GM23248 (cell line): ENCODE measurements at regions not wholly inside any gene's neighbourhood (a gene's known extent, or its start where the extent isn't known, plus 50 kb on each side); places are given as distances from the start of the nearest gene placed in this dataset.
A peak's percentile ranks its signal among the peaks of the same experiment; 100 is the strongest.

Source experiments
- DNase-seq: peaks from one replicate; pipeline ENCODE4 v3.0.0-alpha.2; 2015
- H2AFZ ChIP-seq: fragments of 200-600 bp; sonication (generic); 2 replicates; pipeline ENCODE4 v1.6.1; 2016; ENCODE audit warnings: antibody characterized with exemption
- H3F3A ChIP-seq: fragments of 200-600 bp; sonication (generic); 2 replicates; pipeline ENCODE4 v1.6.1; 2016; ENCODE audit warnings: mild to moderate bottlenecking, antibody characterized with exemption, mixed run types; ENCODE audit not compliant: insufficient read depth
- H3K27ac ChIP-seq: fragments of 200-600 bp; sonication (generic); 2 replicates; pipeline ENCODE4 v1.5.1; 2016; ENCODE audit warnings: mild to moderate bottlenecking
- H3K27me3 ChIP-seq: fragments of 200-600 bp; sonication (generic); replicated peaks from 2 replicates; pipeline ENCODE4 v1.6.1; 2016; ENCODE audit warnings: mild to moderate bottlenecking; ENCODE audit not compliant: insufficient read depth
- H3K36me3 ChIP-seq: fragments of 200-600 bp; sonication (generic); 2 replicates; pipeline ENCODE4 v1.6.1; 2016; ENCODE audit warnings: low read depth, mild to moderate bottlenecking
- H3K4me1 ChIP-seq: fragments of 200-600 bp; sonication (generic); 2 replicates; pipeline ENCODE4 v1.6.1; 2016; ENCODE audit warnings: mild to moderate bottlenecking; ENCODE audit not compliant: insufficient read depth
- H3K4me2 ChIP-seq: fragments of 200-600 bp; sonication (generic); one replicate; pipeline ENCODE4 v1.6.1; 2016; ENCODE audit warnings: mild to moderate bottlenecking; ENCODE audit not compliant: unreplicated experiment
- H3K4me3 ChIP-seq: fragments of 200-600 bp; sonication (generic); 2 replicates; pipeline ENCODE4 v1.5.1; 2016; ENCODE audit warnings: mild to moderate bottlenecking
- H3K79me2 ChIP-seq: fragments of 200-600 bp; sonication (generic); 2 replicates; pipeline ENCODE4 v1.6.1; 2016; ENCODE audit warnings: mild to moderate bottlenecking; ENCODE audit not compliant: insufficient read depth
- H3K9ac ChIP-seq: fragments of 200-600 bp; sonication (generic); 2 replicates; pipeline ENCODE4 v1.6.1; 2016; ENCODE audit warnings: mild to moderate bottlenecking
- H3K9me2 ChIP-seq: fragments of 200-600 bp; sonication (generic); 2 replicates; pipeline ENCODE4 v1.6.1; 2016; ENCODE audit warnings: mixed run types, mild to moderate bottlenecking, moderate library complexity; ENCODE audit not compliant: insufficient read depth
- H3K9me3 ChIP-seq: fragments of 200-600 bp; sonication (generic); one replicate; pipeline ENCODE4 v1.6.1; 2017; ENCODE audit warnings: low read depth
- H4K20me1 ChIP-seq: fragments of 200-600 bp; sonication (generic); 2 replicates; pipeline ENCODE4 v1.6.0; 2016; ENCODE audit not compliant: insufficient read depth
- EZH2 ChIP-seq: fragments of 200-600 bp; sonication (generic); IDR thresholded peaks from 2 replicates; pipeline ENCODE4 v1.6.1; 2018; ENCODE audit warnings: antibody characterized with exemption, mild to moderate bottlenecking; ENCODE audit not compliant: insufficient read depth, poor library complexity, severe bottlenecking
- EZH2phosphoT487 ChIP-seq: fragments of 200-600 bp; sonication (generic); IDR thresholded peaks from 2 replicates; pipeline ENCODE4 v1.6.1; 2018; ENCODE audit warnings: antibody characterized with exemption, moderate library complexity, mild to moderate bottlenecking, low read depth; ENCODE audit not compliant: insufficient read depth
- WGBS, 2 experiments: methylation state at CpG; one replicate each; pipeline ENCODE4 v1.1.6; 2015 to 2017; ENCODE audit warnings: low lambda C conversion rate in 2 of 2, low coverage in 1 of 2; ENCODE audit errors: missing lambda C conversion rate in 2 of 2; 5-methylcytosine and 5-hydroxymethylcytosine counted together
- in situ Hi-C: fragments of 300-500 bp; cut with MboI; formaldehyde crosslinking; loops from 2 replicates; pipeline ENCODE4 v1.15.0; 2020

DNA sequence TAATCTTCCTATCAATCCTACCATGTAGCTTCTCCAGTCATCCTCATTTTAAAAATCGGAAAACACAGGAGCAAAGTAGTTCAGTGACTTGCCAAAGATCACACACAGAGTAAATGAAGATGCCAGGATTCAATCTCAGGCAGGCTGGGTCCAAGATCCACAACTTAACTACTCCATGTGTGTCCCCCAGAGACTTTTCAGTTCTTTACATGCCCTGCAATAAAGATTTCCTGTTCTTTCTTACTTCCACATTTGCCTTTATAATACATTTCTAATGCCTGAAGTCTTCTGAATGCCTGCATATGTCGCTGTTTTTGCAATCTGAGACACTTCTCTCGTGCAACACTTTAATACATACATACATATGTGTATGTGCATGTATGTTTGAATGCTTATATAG, 121.7 kb upstream of the MARCKS start:
- Histone ChIP-seq H3K36me3 (no peaks in the 10 kb centered on the region), H3K27ac (no peak overlapping the region), H3K9ac (no peak overlapping the region), H3F3A (peaks cover 3% of the 10 kb centered on the region; the same call in 1 of the 2 replicates), H2AFZ (peak overlapping the region; percentile 57; the same call in 1 of the 2 replicates), H3K4me1 (peaks cover 8% of the 10 kb centered on the region), H3K79me2 (no peaks in the 10 kb centered on the region), H4K20me1 (no peaks in the 10 kb centered on the region), H3K4me2 (peak overlapping the region; percentile 12), H3K27me3 (no peaks in the 10 kb centered on the region), H3K9me3 (no peaks in the 10 kb centered on the region), H3K9me2 (no peaks in the 10 kb centered on the region), H3K4me3 (no peak overlapping the region)
- no peak for TF ChIP-seq EZH2phosphoT487
- no peak for TF ChIP-seq EZH2
- 27 to 34% methylated on average over 3 of the region's 3 CpGs for WGBS, 2 experiments
- no peak for DNase-seq
- in situ Hi-C loops = no loop called here

DNA sequence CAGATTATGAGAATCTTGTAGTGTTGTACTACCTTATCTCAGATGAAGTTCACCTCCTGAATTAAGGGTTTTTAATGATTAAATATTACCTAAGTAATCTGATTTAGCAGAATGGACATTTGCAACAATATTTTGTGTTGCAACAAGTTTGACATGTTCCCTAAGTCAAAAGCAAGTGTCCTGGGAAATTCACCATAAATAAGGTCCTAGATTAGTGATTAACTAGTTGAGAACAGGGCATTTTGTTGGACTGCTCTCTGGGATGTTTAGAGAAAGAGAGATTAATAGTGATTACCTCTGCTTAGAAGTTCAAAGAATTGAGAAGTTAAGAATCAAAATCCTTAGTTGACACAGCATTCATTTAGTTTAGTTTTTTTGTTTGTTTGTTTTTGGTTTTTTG, 120.2 kb upstream of the MARCKS start:
- Histone ChIP-seq H3K79me2 (no peaks in the 10 kb centered on the region), H2AFZ (no peak overlapping the region), H3K4me1 (peaks cover 8% of the 10 kb centered on the region), H3K9me2 (no peaks in the 10 kb centered on the region), H3K27me3 (no peaks in the 10 kb centered on the region), H3K4me2 (no peak overlapping the region), H3F3A (peaks cover 3% of the 10 kb centered on the region; the same call in 1 of the 2 replicates), H3K9me3 (no peaks in the 10 kb centered on the region), H3K36me3 (no peaks in the 10 kb centered on the region), H3K9ac (no peak overlapping the region), H3K4me3 (no peak overlapping the region), H4K20me1 (no peaks in the 10 kb centered on the region), H3K27ac (no peak overlapping the region)
- no peak for DNase-seq
- in situ Hi-C loops = no loop called here
- TF ChIP-seq EZH2phosphoT487 = no peak

DNA sequence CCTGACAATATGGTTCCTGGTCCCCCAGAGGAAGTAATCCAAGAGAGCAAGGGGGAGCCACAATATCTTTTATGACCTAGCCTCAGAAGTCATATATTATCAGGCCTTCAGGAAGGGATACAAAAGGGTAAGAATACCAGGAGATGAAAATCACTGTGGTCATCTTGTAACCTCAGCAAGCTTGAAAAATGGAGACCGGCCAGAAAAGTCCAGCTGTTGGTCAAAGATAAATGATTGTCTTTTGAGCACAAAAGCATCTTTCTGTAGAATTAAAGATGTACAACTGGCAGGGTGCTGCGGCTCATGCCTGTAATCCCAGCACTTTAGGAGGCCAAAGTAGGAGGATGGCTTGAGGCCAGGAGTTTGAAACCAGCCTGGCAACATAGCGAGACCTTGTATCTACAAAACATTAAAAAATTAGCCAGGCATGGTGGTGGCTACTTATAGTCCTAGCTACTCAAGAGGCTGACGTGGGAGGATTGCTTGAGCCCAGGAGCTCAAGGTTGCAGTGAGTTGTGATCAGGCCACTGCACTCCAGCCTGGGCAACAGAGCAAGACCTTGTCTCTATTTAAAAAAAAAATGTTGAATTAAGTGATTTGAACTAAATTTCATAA, 118.0 kb upstream of the MARCKS start:
- Histone ChIP-seq H3K4me3 (no peak overlapping the region), H4K20me1 (no peaks in the 10 kb centered on the region), H3K36me3 (no peaks in the 10 kb centered on the region), H3F3A (peaks cover 3% of the 10 kb centered on the region; the same call in 1 of the 2 replicates), H3K79me2 (no peaks in the 10 kb centered on the region), H3K9me3 (no peaks in the 10 kb centered on the region), H3K9ac (no peak overlapping the region), H3K27ac (no peak overlapping the region), H2AFZ (no peak overlapping the region), H3K4me2 (no peak overlapping the region), H3K4me1 (peaks cover 8% of the 10 kb centered on the region), H3K27me3 (no peaks in the 10 kb centered on the region), H3K9me2 (no peaks in the 10 kb centered on the region)
- TF ChIP-seq EZH2phosphoT487 (no peak), EZH2 (no peak)
- WGBS, 2 experiments = 95% methylated on average over 4 of the region's 4 CpGs
- no peak for DNase-seq
- in situ Hi-C loops = no loop called here

DNA sequence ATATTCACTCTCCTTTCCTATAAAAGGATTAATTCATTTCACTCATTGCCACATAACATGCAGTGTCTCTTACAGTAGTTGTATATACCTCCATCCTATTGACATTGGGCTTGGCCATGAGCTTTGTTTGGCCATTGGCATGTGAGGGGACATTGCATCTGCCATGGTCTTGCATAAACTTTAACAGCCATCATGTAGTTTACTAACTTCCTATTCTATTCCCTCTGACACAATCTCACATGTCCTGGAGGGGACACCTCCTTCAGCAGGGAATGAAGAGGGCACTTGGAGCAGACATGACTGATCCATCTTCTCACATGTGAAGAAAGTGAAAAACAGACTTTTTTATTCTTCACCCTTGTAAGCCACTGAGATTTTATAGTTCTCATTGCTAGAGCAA, 115.5 kb upstream of the MARCKS start:
- Histone ChIP-seq H3F3A (no peaks in the 10 kb centered on the region), H3K9me2 (no peaks in the 10 kb centered on the region), H3K27me3 (no peaks in the 10 kb centered on the region), H3K9me3 (no peaks in the 10 kb centered on the region), H3K36me3 (no peaks in the 10 kb centered on the region), H3K4me1 (no peaks in the 10 kb centered on the region), H3K79me2 (no peaks in the 10 kb centered on the region), H3K27ac (no peak overlapping the region), H3K4me3 (no peak overlapping the region), H3K9ac (no peak overlapping the region), H3K4me2 (no peak overlapping the region), H4K20me1 (no peaks in the 10 kb centered on the region), H2AFZ (no peak overlapping the region)
- TF ChIP-seq EZH2 = no peak
- no peak for TF ChIP-seq EZH2phosphoT487
- DNase-seq = no peak
- in situ Hi-C loops = no loop called here

DNA sequence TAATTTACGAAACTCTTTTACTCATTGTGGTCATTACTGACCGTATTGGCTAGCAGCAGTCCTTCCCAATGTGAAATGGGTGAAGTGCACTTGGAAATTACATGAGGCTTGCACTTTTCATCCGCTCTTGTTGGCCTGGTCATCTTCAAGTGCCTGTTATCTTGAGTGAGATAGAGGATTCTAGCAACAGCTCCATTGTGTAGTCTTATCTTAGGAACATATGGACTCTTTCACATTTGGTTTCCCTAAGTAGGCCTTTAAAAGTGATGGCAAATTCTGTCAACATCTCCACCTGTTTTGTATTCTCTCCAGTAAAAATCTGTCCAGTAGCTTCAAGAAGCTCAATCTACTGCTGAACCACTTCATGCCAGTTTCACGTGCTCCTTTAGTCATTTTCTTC, 114.8 kb upstream of the MARCKS start:
- H3K4me2 ChIP-seq = no peak overlapping the region
- no peaks in the 10 kb centered on the region for H3K27me3 ChIP-seq
- in situ Hi-C loops = no loop called here
- no peaks in the 10 kb centered on the region for H3K79me2 ChIP-seq
- DNase-seq = no peak
- no peaks in the 10 kb centered on the region for H4K20me1 ChIP-seq
- no peaks in the 10 kb centered on the region for H3K4me1 ChIP-seq
- no peaks in the 10 kb centered on the region for H3K9me2 ChIP-seq
- no peaks in the 10 kb centered on the region for H3K36me3 ChIP-seq
- H3K9me3 ChIP-seq = no peaks in the 10 kb centered on the region
- WGBS, 2 experiments = 81 to 82% methylated on average over 4 of the region's 4 CpGs
- TF ChIP-seq EZH2 = no peak
- no peak for TF ChIP-seq EZH2phosphoT487
- H3K4me3 ChIP-seq = no peak overlapping the region
- no peak overlapping the region for H2AFZ ChIP-seq
- no peak overlapping the region for H3K27ac ChIP-seq
- H3F3A ChIP-seq = no peaks in the 10 kb centered on the region
- H3K9ac ChIP-seq = no peak overlapping the region
